Activated B cell treated with CpG ODN at 0.5 μM for 24 hours (primary cell): ENCODE measurements at regions not wholly inside any gene's neighbourhood (a gene's known extent, or its start where the extent isn't known, plus 50 kb on each side); places are given as distances from the start of the nearest gene placed in this dataset.

Experiments used
- ATAC-seq: fragments of 200-7000 bp; cut with Tn5 transposase; one replicate; pipeline ENCODE4 v1.10.0; 2021; ENCODE audit warnings: low read depth, mild to moderate bottlenecking, moderate library complexity
- CTCF ChIA-PET: fragments of 350-600 bp; sonication (Branson Sonifier 250); formaldehyde crosslinking; loops from one replicate; lab custom pipeline; 2021; ENCODE audit warnings: antibody characterized with exemption; lab: Charles Lee
- POLR2A ChIA-PET: fragments of 350-600 bp; sonication (Branson Sonifier 250); formaldehyde crosslinking; loops from one replicate; lab custom pipeline; 2021; ENCODE audit warnings: antibody characterized with exemption; lab: Charles Lee
- DNase-seq: peaks from one replicate; pipeline ENCODE4 v3.0.0; 2022
- H3K27ac Mint-ChIP-seq: one replicate; pipeline ENCODE4 v1.8.0; 2020; ENCODE audit warnings: mixed read lengths
- H3K27me3 Mint-ChIP-seq: one replicate; pipeline ENCODE4 v1.8.0; 2021; ENCODE audit warnings: mixed read lengths
- H3K36me3 Mint-ChIP-seq: one replicate; pipeline ENCODE4 v1.8.0; 2021; ENCODE audit warnings: low read depth, mixed read lengths
- H3K4me1 Mint-ChIP-seq: one replicate; pipeline ENCODE4 v1.8.0; 2021; ENCODE audit warnings: mixed read lengths
- H3K4me3 Mint-ChIP-seq: one replicate; pipeline ENCODE4 v1.8.0; 2020; ENCODE audit warnings: mild to moderate bottlenecking, mixed read lengths
- H3K9me3 Mint-ChIP-seq: one replicate; pipeline ENCODE4 v1.8.0; 2020; ENCODE audit warnings: mixed read lengths
- intact Hi-C: fragments of 100-400 bp; cut with micrococcal nuclease; formaldehyde crosslinking; loops from one replicate; pipeline ENCODE4 v1.15.1; 2024
- TF ChIP-seq, protein P1 (sequence below): fragments of 200-600 bp; IDR thresholded peaks from one replicate; pipeline ENCODE4 v1.8.0; 2022; ENCODE audit warnings: antibody characterized with exemption, mild to moderate bottlenecking

DNA sequence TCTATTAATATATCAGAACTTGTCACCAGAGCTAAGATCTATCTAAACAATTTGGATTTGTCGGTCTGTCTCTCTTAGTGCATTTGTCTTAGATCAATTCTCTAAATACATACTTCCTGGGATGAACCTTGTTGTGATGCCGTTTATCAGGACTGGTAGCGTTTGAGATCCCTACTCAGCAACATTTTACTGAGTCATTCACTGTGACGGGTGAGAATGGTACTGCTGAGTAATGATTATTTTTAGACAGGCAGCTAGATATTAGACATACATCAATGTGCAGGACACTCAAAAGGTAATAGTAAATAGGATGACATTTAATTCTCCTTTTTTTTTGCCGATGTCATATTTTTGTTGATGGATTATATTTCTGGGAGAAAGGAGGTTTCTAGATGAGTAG is 209.0 kb downstream of the CSNK1G3 start:
- no peak for ATAC-seq
- intact Hi-C loops: no loop called here
- ChIA-PET POLR2A (no interaction called here), CTCF (no interaction called here)
- Mint-ChIP-seq H3K36me3 (no peaks in the 10 kb centered on the region), H3K27me3 (peaks cover 2% of the 10 kb centered on the region), H3K9me3 (no peaks in the 10 kb centered on the region), H3K27ac (no peak overlapping the region), H3K4me1 (no peaks in the 10 kb centered on the region), H3K4me3 (no peak overlapping the region)
- TF ChIP-seq, protein P1, sequence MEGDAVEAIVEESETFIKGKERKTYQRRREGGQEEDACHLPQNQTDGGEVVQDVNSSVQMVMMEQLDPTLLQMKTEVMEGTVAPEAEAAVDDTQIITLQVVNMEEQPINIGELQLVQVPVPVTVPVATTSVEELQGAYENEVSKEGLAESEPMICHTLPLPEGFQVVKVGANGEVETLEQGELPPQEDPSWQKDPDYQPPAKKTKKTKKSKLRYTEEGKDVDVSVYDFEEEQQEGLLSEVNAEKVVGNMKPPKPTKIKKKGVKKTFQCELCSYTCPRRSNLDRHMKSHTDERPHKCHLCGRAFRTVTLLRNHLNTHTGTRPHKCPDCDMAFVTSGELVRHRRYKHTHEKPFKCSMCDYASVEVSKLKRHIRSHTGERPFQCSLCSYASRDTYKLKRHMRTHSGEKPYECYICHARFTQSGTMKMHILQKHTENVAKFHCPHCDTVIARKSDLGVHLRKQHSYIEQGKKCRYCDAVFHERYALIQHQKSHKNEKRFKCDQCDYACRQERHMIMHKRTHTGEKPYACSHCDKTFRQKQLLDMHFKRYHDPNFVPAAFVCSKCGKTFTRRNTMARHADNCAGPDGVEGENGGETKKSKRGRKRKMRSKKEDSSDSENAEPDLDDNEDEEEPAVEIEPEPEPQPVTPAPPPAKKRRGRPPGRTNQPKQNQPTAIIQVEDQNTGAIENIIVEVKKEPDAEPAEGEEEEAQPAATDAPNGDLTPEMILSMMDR: no peak
- DNase-seq: no peak

DNA sequence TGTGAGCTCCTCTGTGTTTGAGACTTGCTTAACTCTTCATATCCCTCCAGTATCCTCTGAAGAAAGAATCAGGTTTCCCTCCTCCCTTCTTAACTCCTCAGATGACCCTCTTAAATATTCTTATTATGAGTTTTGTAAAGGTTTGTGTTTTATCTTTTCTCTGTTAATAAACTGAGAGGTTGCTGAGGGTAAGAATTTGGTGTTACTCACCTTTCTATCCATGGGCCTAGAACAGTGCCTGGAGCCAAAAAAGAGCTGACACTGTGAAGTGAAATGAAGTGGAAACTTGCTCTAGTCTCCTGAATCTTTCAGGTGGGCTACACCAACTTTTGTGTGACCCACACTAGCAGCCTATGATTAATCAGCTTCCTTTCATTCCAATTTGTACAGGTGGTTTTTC is 208.4 kb downstream of the CSNK1G3 start:
- no peak overlapping the region for H3K4me3 Mint-ChIP-seq
- ChIA-PET POLR2A (no interaction called here), CTCF (no interaction called here)

GRCh38 chr5:123719004-123719403 is 207.0 kb downstream of the CSNK1G3 start:
- ATAC-seq: no peak
- no peak overlapping the region for H3K27ac Mint-ChIP-seq
- ChIA-PET POLR2A (no interaction called here), CTCF (no interaction called here)
- no peaks in the 10 kb centered on the region for H3K36me3 Mint-ChIP-seq
- peaks cover 2% of the 10 kb centered on the region for H3K9me3 Mint-ChIP-seq
- no peak overlapping the region for H3K4me3 Mint-ChIP-seq
- intact Hi-C loops: no loop called here
- peaks cover 2% of the 10 kb centered on the region for H3K27me3 Mint-ChIP-seq
- TF ChIP-seq, protein P1: no peak
- no peak for DNase-seq
- H3K4me1 Mint-ChIP-seq: no peaks in the 10 kb centered on the region

More for the DNA sequence above, 208.4 kb downstream of the CSNK1G3 start:
- DNase-seq (no peak), ATAC-seq (no peak)
- TF ChIP-seq, protein P1: no peak
- intact Hi-C loops: no loop called here
- peaks cover 2% of the 10 kb centered on the region for H3K27me3 Mint-ChIP-seq
- H3K4me1 Mint-ChIP-seq: no peaks in the 10 kb centered on the region
- no peak overlapping the region for H3K27ac Mint-ChIP-seq
- H3K36me3 Mint-ChIP-seq: no peaks in the 10 kb centered on the region
- peaks cover 2% of the 10 kb centered on the region for H3K9me3 Mint-ChIP-seq

DNA sequence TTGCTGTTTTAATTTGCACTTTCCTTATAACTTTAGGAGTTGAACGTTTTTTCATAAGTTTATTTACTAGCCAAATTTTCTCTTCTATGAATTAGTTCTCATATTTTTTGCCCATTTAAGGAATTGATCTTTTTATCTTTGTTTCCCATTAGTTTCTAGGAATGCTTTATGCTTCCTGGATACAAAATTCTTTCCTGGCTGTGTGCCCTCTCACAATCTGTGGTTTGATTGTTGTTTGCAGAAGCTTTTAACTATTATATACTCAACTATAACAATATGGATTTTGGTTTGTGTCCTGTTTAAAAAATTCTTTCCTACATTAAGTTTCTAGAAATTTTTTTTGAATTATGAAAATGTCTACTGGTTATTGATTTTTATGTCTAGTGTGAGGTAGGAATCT is 206.3 kb downstream of the CSNK1G3 start:
- TF ChIP-seq, protein P1: no peak
- ChIA-PET POLR2A (no interaction called here), CTCF (no interaction called here)
- Mint-ChIP-seq H3K4me1 (no peaks in the 10 kb centered on the region), H3K36me3 (no peaks in the 10 kb centered on the region), H3K9me3 (peaks cover 3% of the 10 kb centered on the region), H3K27ac (no peak overlapping the region), H3K4me3 (no peak overlapping the region), H3K27me3 (peaks cover 2% of the 10 kb centered on the region)
- no peak for ATAC-seq
- no peak for DNase-seq
- intact Hi-C loops: no loop called here

- peaks cover 12% of the 10 kb centered on the region for H3K9me3 Mint-ChIP-seq
- intact Hi-C loops: no loop called here
- peaks cover 2% of the 10 kb centered on the region for H3K27me3 Mint-ChIP-seq
- H3K4me3 Mint-ChIP-seq: no peak overlapping the region
- ChIA-PET POLR2A (no interaction called here), CTCF (no interaction called here)
- H3K36me3 Mint-ChIP-seq: no peaks in the 10 kb centered on the region
- TF ChIP-seq, protein P1: no peak
- DNase-seq: no peak
- no peak for ATAC-seq
- no peaks in the 10 kb centered on the region for H3K4me1 Mint-ChIP-seq
- H3K27ac Mint-ChIP-seq: no peak overlapping the region
Measured at GRCh38 chr5:123717139-123717538, 205.2 kb downstream of the CSNK1G3 start.
